GM12892 (cell line): ENCODE measurements at regions not wholly inside any gene's neighbourhood (a gene's known extent, or its start where the extent isn't known, plus 50 kb on each side); places are given as distances from the start of the nearest gene placed in this dataset.
"Not testable (repeated sequence)": the region's sequence is repeated elsewhere in the genome, so short reads cannot be mapped to it uniquely, and the experiment has no call there.

ENCODE experiments used
- DNase-seq: peaks from one replicate; pipeline ENCODE4 v3.0.0; 2011; ENCODE audit not compliant: insufficient read length
- FAIRE-seq: peaks from 2 replicates; lab custom pipeline; 2011; peaks lifted over from hg19 to GRCh38; lab: Jason Lieb, UNC
- POLR2A ChIP-seq: IDR thresholded peaks from 2 replicates; pipeline ENCODE4 v1.6.1; 2011; ENCODE audit warnings: low read depth, low read length, control low read depth
- POLR2AphosphoS5 ChIP-seq: IDR thresholded peaks from 2 replicates; pipeline ENCODE4 v1.6.1; 2011; ENCODE audit warnings: low read depth, low read length, control low read depth
- TAF1 ChIP-seq: IDR thresholded peaks from 2 replicates; pipeline ENCODE4 v1.6.1; 2011; ENCODE audit warnings: low read depth, mild to moderate bottlenecking, control low read depth, low read length, borderline replicate concordance

- FAIRE-seq (no peak), DNase-seq (no peak)
- TF ChIP-seq TAF1 (no peak), POLR2AphosphoS5 (no peak), POLR2A (no peak)
These were observed 716.4 kb downstream of the FSCB start for GRCh38 chr14:43790681-43791080.

DNA sequence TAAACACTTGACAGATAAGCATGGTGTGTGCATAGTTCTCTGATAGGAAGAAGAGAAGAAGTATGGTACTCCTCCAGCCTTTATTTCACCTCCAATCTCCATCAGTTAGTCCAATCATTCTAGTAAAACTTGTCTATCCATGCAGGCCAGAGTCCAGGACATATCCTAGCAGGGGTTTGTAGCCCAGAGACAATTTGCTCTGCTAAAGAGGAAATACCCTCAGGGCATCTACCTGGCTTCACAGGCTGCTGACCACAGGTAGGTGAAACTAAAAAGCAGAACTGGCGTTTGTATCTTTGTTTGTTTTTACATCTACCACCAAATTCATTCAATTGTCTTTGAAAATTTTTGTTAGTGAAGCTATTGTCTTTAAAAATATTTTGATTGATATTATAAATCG is 717.6 kb downstream of the FSCB start:
- no peak for TF ChIP-seq TAF1
- no peak for TF ChIP-seq POLR2AphosphoS5
- no peak for TF ChIP-seq POLR2A
- DNase-seq: no peak
- FAIRE-seq: no peak

DNA sequence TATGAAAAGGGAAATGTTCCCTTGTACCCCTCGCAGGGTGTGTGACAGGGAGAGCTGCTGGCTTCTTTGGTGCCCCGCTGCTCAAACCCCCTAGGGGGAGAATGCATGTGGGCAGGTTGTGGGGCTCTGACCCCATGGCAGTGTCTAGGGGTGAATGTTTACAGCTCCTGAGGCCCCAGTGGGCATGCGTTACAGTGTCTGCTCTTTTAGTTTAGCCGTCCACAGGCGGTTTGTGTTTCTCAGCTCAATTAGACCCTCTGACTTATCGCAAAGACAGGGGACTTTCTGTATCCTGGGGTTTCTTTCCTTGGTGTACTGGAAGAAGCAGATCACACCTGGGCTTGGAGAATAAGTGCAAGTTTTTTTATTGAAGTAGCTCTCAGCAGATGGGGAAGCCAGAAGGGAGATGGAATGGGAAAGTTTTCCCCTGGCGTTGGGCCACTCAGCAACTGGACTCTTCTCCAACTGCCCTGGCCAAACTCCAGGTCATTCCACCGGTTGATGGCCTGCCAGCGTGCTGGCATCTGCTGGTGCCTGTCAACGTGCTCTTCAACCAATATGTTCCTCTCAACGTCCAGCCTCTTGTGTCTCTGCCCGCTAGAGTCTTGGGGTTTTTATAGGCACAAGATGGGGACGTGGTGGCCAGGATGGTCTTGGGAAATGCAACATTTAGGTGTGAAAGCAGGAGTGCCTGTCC is 720.9 kb downstream of the FSCB start:
- TF ChIP-seq TAF1 (no peak), POLR2A (no peak), POLR2AphosphoS5 (no peak)
- DNase-seq: no peak
- FAIRE-seq: no peak

- DNase-seq, FAIRE-seq: not testable (repeated sequence)
These were observed 722.7 kb downstream of the FSCB start for GRCh38 chr14:43784432-43784831.

GRCh38 chr14:43778937-43779639 is 728.0 kb downstream of the FSCB start:
- TF ChIP-seq POLR2AphosphoS5 (no peak), POLR2A (no peak), TAF1 (no peak)
- DNase-seq: no peak
- FAIRE-seq: no peak

GRCh38 chr14:43778570-43778936 is 728.5 kb downstream of the FSCB start:
- FAIRE-seq (no peak), DNase-seq (no peak)
- TF ChIP-seq TAF1 (no peak), POLR2A (no peak), POLR2AphosphoS5 (no peak)

DNA sequence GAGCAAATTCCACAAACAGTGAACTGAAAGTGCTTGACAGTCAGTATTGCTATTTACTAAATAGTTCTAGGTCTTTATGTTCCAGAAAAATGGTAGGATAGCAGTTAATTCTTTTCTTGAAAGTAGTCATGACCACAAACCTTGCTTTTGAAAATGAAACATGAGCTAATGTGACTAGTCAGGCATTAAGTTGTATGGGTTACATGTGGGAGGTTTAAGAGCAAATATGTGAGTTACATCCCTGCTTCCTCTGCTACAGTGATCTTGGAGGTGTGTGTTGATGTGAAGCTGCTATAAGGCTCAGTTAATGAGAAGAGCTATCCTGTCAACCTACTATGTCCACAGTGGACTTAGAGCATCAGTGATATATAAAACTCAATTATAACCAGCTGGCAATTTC is 741.6 kb downstream of the FSCB start:
- DNase-seq: no peak
- TF ChIP-seq POLR2A (no peak), POLR2AphosphoS5 (no peak), TAF1 (no peak)
- no peak for FAIRE-seq

DNA sequence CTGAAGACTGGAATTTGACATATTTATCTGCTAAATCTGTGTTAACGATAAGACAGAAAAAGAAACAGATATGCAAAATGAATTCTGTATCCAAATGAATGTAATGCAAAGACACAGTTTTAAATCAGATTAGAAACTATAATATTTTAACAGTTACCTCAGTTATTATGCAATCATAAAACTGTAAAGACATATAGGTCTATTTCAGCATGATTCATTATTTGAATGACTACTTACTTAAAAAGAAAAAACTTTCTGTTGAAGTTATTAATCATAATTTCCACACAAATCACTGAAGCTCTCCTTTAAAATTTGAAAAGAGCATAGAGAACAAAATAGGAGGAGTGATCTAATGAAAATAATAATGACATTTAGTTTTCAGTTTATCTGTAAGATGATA is 742.6 kb downstream of the FSCB start:
- FAIRE-seq: no peak

GRCh38 chr14:43755707-43756106 is 751.4 kb downstream of the FSCB start:
- DNase-seq: no peak
- no peak for FAIRE-seq
- TF ChIP-seq TAF1: no peak

More for the DNA sequence above, 742.6 kb downstream of the FSCB start:
- DNase-seq: no peak
- TF ChIP-seq TAF1 (no peak), POLR2A (no peak), POLR2AphosphoS5 (no peak)

GRCh38 chr14:43754838-43755237 is 752.2 kb downstream of the FSCB start:
- FAIRE-seq (no peak), DNase-seq (no peak)
- TF ChIP-seq POLR2AphosphoS5: no peak
- TF ChIP-seq TAF1: no peak
- TF ChIP-seq POLR2A: no peak

DNA sequence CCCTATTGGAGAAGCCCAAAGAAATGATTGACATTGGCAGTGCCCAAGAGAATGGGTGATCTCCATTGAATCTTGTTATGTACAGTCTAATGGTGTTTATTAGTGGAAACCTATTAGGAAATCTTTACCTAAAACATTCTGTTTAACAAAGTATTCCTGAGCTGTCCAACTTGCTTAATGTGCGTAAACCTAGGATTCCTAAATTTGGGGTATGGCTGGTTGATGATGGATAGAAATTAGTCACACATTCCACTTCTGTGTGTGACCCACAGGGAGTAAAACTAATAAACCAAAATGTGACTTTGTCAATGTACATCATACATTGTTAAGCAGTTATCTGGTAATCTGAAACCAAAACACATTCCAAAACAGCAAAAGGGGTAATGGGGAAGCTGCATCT is 761.3 kb downstream of the FSCB start:
- no peak for TF ChIP-seq TAF1
- TF ChIP-seq POLR2A: no peak
- no peak for TF ChIP-seq POLR2AphosphoS5
- FAIRE-seq (no peak), DNase-seq (no peak)

- DNase-seq (no peak), FAIRE-seq (no peak)
- TF ChIP-seq POLR2AphosphoS5 (no peak), TAF1 (no peak), POLR2A (no peak)
These were observed 771.2 kb downstream of the FSCB start for GRCh38 chr14:43735932-43736331.

- TF ChIP-seq POLR2AphosphoS5 (no peak), TAF1 (no peak)
- DNase-seq (no peak), FAIRE-seq (no peak)
These were observed 777.9 kb downstream of the FSCB start for GRCh38 chr14:43729143-43729542.
